ENCODE measurements at regions not wholly inside any gene's neighbourhood (a gene's known extent, or its start where the extent isn't known, plus 50 kb on each side); places are given as distances from the start of the nearest gene placed in this dataset.

DNA sequence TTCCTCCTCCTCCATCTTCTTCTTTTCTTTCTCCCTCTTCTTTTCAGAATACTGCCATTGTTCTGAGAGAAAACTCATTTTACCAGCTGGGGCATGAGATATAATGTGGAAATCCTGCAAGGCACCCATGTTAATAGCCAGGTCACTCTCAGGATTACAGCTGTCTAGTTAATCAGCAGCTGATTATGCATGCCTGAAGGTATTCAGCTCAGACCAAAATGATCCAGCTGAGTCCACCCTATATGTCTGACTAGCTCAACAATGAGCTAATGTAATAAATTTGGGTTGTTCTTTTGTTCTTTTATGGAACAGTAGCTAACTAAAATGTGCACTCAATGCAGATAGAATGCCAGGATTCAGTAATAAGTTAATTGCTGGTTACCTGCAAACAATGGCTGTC, 441.4 kb downstream of the KDM5D start:
- Histone ChIP-seq H3K36me3 (ENCODE audit: control insufficient read depth, insufficient read depth, low read length) (no peaks in the 10 kb centered on the region), H3K9me3 (ENCODE audit: control insufficient read depth, low read length) (no peaks in the 10 kb centered on the region), H3K27me3 (ENCODE audit: control insufficient read depth, insufficient read depth, low read length, poor library complexity, severe bottlenecking) (no peaks in the 10 kb centered on the region), H3K4me1 (ENCODE audit: control insufficient read depth, insufficient read depth, low read length) (no peaks in the 10 kb centered on the region), H3K4me3 (ENCODE audit: insufficient read depth, low read depth, low read length) (no peak overlapping the region), H3K27ac (ENCODE audit: insufficient read depth, low read depth, low read length, poor library complexity, severe bottlenecking) (no peak overlapping the region)

DNA sequence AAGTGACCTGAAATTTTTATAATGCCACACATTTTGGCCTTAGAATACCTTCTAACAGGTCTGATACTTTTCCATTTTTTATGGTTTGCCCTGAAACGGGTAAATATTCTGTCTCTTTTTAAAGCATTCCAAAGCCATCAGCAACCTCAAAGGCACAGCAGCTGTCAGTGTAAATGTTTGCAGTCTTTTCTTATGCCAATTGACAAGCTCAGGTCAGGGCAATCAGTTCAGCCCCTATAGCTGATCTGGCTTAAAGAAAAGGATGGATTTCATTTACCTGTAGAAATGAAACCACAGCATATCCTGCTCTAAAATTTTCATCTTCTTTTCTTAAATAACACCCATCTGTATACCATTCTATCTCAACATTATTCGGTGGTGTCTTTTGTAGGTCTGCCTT, 453.6 kb downstream of the KDM5D start:
- H3K4me1 ChIP-seq (ENCODE audit: control insufficient read depth, insufficient read depth, low read length), result no peaks in the 10 kb centered on the region
- H3K27ac ChIP-seq (ENCODE audit: insufficient read depth, low read depth, low read length, poor library complexity, severe bottlenecking), result no peak overlapping the region
- H3K4me3 ChIP-seq (ENCODE audit: insufficient read depth, low read depth, low read length), result no peak overlapping the region
- H3K27me3 ChIP-seq (ENCODE audit: control insufficient read depth, insufficient read depth, low read length, poor library complexity, severe bottlenecking), result no peaks in the 10 kb centered on the region
- 10 to 11% methylated on average over 1 to 2 of the region's 2 CpGs for WGBS, 2 experiments
- no peaks in the 10 kb centered on the region for H3K9me3 ChIP-seq (ENCODE audit: control insufficient read depth, low read length)
- H3K36me3 ChIP-seq (ENCODE audit: control insufficient read depth, insufficient read depth, low read length), result no peaks in the 10 kb centered on the region

DNA sequence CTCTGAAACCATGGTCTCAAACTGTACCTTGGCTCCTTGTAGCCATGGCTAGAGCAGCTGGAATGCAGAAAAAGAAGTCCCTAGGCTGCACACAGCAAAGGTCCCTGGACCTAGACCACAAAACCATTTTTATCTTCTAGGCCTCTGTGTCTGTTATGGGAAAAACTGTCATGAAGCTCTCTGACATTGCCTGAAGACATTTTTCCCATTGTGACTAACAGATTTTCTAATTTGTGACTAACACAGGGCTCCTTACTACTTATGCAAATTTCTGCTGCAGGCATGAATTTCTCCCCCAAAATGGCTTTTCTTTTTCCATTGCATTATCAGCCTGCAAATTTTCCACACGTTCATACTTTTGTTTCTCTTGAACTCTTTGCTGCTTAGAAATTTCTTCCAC, 470.4 kb downstream of the KDM5D start:
- no peaks in the 10 kb centered on the region for H3K4me1 ChIP-seq (ENCODE audit: control insufficient read depth, insufficient read depth, low read length)
- no peaks in the 10 kb centered on the region for H3K9me3 ChIP-seq (ENCODE audit: control insufficient read depth, low read length)
- no peaks in the 10 kb centered on the region for H3K36me3 ChIP-seq (ENCODE audit: control insufficient read depth, insufficient read depth, low read length)
- 84 to 89% methylated on average over 1 of the region's 1 CpG for WGBS, 2 experiments
- H3K4me3 ChIP-seq (ENCODE audit: insufficient read depth, low read depth, low read length), result no peak overlapping the region
- H3K27ac ChIP-seq (ENCODE audit: insufficient read depth, low read depth, low read length, poor library complexity, severe bottlenecking), result no peak overlapping the region
- H3K27me3 ChIP-seq (ENCODE audit: control insufficient read depth, insufficient read depth, low read length, poor library complexity, severe bottlenecking), result no peaks in the 10 kb centered on the region

DNA sequence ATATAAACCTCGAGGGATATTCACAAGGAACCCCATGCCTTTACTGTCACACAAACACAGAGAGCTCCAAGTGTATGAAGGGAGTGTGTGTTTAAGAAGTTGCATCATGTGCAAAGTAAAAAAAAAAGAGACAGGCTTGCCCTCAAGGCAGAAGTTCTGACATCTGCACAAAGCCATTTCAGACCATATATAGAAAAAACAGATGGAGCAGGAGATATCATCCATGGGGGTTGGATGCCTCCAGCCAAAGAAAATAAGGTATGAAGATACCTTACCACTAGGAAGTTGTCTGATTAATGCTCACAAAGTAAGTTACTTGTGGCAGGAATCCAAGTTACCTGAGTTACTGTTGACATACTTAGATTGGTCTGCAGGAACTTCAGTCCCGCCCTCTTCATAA, 476.2 kb downstream of the KDM5D start:
- 86 to 100% methylated on average over 1 of the region's 2 CpGs for WGBS, 2 experiments

DNA sequence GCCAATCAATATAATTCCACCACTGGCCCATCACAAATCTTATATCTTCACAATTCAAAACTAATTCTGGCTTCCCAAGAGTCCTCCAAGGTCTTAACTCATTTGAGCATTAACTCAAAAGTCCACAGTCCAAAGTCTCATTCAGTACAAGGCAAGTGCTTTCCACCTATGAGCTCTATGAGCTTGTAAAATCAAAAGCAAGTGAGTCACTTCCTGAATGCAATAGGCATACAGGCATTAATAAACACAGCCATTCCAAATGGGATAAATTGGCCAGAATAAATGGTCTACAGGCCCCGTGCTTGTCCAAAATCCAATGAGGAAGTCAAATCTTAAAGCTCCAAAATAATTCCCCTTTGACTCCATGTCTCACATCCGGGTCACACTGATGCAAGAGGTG, 479.1 kb downstream of the KDM5D start:
- Histone ChIP-seq H3K36me3 (ENCODE audit: control insufficient read depth, insufficient read depth, low read length) (no peaks in the 10 kb centered on the region), H3K4me1 (ENCODE audit: control insufficient read depth, insufficient read depth, low read length) (no peaks in the 10 kb centered on the region), H3K9me3 (ENCODE audit: control insufficient read depth, low read length) (no peaks in the 10 kb centered on the region), H3K27ac (ENCODE audit: insufficient read depth, low read depth, low read length, poor library complexity, severe bottlenecking) (no peak overlapping the region), H3K4me3 (ENCODE audit: insufficient read depth, low read depth, low read length) (no peak overlapping the region), H3K27me3 (ENCODE audit: control insufficient read depth, insufficient read depth, low read length, poor library complexity, severe bottlenecking) (no peaks in the 10 kb centered on the region)
- 80 to 96% methylated on average over 2 of the region's 2 CpGs for WGBS, 2 experiments

More for the DNA sequence above, 476.2 kb downstream of the KDM5D start:
- Histone ChIP-seq H3K36me3 (ENCODE audit: control insufficient read depth, insufficient read depth, low read length) (no peaks in the 10 kb centered on the region), H3K4me3 (ENCODE audit: insufficient read depth, low read depth, low read length) (no peak overlapping the region), H3K27me3 (ENCODE audit: control insufficient read depth, insufficient read depth, low read length, poor library complexity, severe bottlenecking) (no peaks in the 10 kb centered on the region), H3K9me3 (ENCODE audit: control insufficient read depth, low read length) (no peaks in the 10 kb centered on the region), H3K27ac (ENCODE audit: insufficient read depth, low read depth, low read length, poor library complexity, severe bottlenecking) (no peak overlapping the region), H3K4me1 (ENCODE audit: control insufficient read depth, insufficient read depth, low read length) (no peaks in the 10 kb centered on the region)

- H3K4me3 ChIP-seq (ENCODE audit: insufficient read depth, low read depth, low read length), result no peak overlapping the region
- no peaks in the 10 kb centered on the region for H3K9me3 ChIP-seq (ENCODE audit: control insufficient read depth, low read length)
- H3K27me3 ChIP-seq (ENCODE audit: control insufficient read depth, insufficient read depth, low read length, poor library complexity, severe bottlenecking), result no peaks in the 10 kb centered on the region
- no peak overlapping the region for H3K27ac ChIP-seq (ENCODE audit: insufficient read depth, low read depth, low read length, poor library complexity, severe bottlenecking)
- 85 to 93% methylated on average over 2 of the region's 2 CpGs for WGBS, 2 experiments
- H3K36me3 ChIP-seq (ENCODE audit: control insufficient read depth, insufficient read depth, low read length), result no peaks in the 10 kb centered on the region
- H3K4me1 ChIP-seq (ENCODE audit: control insufficient read depth, insufficient read depth, low read length), result no peaks in the 10 kb centered on the region
Observed at GRCh38 chrY:19262310-19262709, 482.2 kb downstream of the KDM5D start.

DNA sequence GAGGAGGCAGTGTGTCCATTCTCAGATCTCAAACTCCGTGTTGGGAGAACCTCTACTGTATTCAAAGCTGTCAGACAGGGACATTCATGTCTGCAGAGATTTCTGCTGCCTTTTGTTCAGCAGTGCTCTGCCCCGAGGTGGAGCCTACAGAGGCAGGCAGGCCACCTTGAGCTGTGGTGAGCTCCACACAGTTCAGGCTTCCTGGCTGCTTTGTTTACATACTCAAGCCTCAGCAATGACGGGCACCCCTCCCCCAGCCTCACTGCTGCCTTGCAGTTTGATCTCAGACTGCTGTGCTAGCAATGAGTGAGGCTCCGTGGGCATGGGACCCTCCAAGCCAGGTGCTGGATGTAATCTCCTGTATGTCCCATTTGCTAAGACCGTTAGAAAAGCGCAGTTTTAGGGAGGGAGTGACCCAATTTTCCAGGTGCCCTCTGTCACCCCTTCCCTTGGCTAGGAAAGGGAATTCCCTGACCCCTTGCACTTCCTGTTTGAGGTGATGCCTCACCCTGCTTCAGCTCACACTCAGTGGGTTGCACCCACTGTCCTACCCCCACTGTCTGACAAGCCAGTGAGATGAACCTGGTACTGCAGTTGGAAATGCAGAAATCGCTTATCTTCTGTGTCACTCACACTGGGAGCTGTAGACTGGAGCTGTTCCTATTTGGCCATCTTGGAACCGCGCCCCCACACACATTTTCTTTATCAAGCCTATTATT, 458.9 kb upstream of the HSFY2 start:
- H3K4me1 ChIP-seq (ENCODE audit: control insufficient read depth, insufficient read depth, low read length), result no peaks in the 10 kb centered on the region
- 62 to 66% methylated on average over 9 of the region's 9 CpGs for WGBS, 2 experiments
- no peaks in the 10 kb centered on the region for H3K27me3 ChIP-seq (ENCODE audit: control insufficient read depth, insufficient read depth, low read length, poor library complexity, severe bottlenecking)
- H3K36me3 ChIP-seq (ENCODE audit: control insufficient read depth, insufficient read depth, low read length), result no peaks in the 10 kb centered on the region
- H3K9me3 ChIP-seq (ENCODE audit: control insufficient read depth, low read length), result no peaks in the 10 kb centered on the region
- no peak overlapping the region for H3K27ac ChIP-seq (ENCODE audit: insufficient read depth, low read depth, low read length, poor library complexity, severe bottlenecking)
- H3K4me3 ChIP-seq (ENCODE audit: insufficient read depth, low read depth, low read length), result no peak overlapping the region

GRCh38 chrY:19220784-19221183, 447.2 kb upstream of the HSFY2 start:
- H3K27ac ChIP-seq (ENCODE audit: insufficient read depth, low read depth, low read length, poor library complexity, severe bottlenecking), result no peak overlapping the region
- no peaks in the 10 kb centered on the region for H3K27me3 ChIP-seq (ENCODE audit: control insufficient read depth, insufficient read depth, low read length, poor library complexity, severe bottlenecking)
- 80 to 86% methylated on average over 1 of the region's 1 CpG for WGBS, 2 experiments
- H3K9me3 ChIP-seq (ENCODE audit: control insufficient read depth, low read length), result no peaks in the 10 kb centered on the region
- H3K4me1 ChIP-seq (ENCODE audit: control insufficient read depth, insufficient read depth, low read length), result no peaks in the 10 kb centered on the region
- no peak overlapping the region for H3K4me3 ChIP-seq (ENCODE audit: insufficient read depth, low read depth, low read length)
- H3K36me3 ChIP-seq (ENCODE audit: control insufficient read depth, insufficient read depth, low read length), result no peaks in the 10 kb centered on the region

- WGBS, 2 experiments, result 94 to 100% methylated on average over 1 of the region's 2 CpGs
- H3K27me3 ChIP-seq (ENCODE audit: control insufficient read depth, insufficient read depth, low read length, poor library complexity, severe bottlenecking), result no peaks in the 10 kb centered on the region
- no peaks in the 10 kb centered on the region for H3K9me3 ChIP-seq (ENCODE audit: control insufficient read depth, low read length)
- no peaks in the 10 kb centered on the region for H3K4me1 ChIP-seq (ENCODE audit: control insufficient read depth, insufficient read depth, low read length)
- no peaks in the 10 kb centered on the region for H3K36me3 ChIP-seq (ENCODE audit: control insufficient read depth, insufficient read depth, low read length)
- no peak overlapping the region for H3K4me3 ChIP-seq (ENCODE audit: insufficient read depth, low read depth, low read length)
- no peak overlapping the region for H3K27ac ChIP-seq (ENCODE audit: insufficient read depth, low read depth, low read length, poor library complexity, severe bottlenecking)
Observed at GRCh38 chrY:19208915-19209314, 435.4 kb upstream of the HSFY2 start.

- H3K27me3 ChIP-seq (ENCODE audit: control insufficient read depth, insufficient read depth, low read length, poor library complexity, severe bottlenecking), result no peaks in the 10 kb centered on the region
- WGBS, 2 experiments, result 93 to 100% methylated on average over 1 of the region's 1 CpG
- H3K9me3 ChIP-seq (ENCODE audit: control insufficient read depth, low read length), result no peaks in the 10 kb centered on the region
- H3K27ac ChIP-seq (ENCODE audit: insufficient read depth, low read depth, low read length, poor library complexity, severe bottlenecking), result no peak overlapping the region
- H3K36me3 ChIP-seq (ENCODE audit: control insufficient read depth, insufficient read depth, low read length), result no peaks in the 10 kb centered on the region
- H3K4me3 ChIP-seq (ENCODE audit: insufficient read depth, low read depth, low read length), result no peak overlapping the region
- no peaks in the 10 kb centered on the region for H3K4me1 ChIP-seq (ENCODE audit: control insufficient read depth, insufficient read depth, low read length)
Observed at GRCh38 chrY:19207048-19207447, 433.5 kb upstream of the HSFY2 start.

- Histone ChIP-seq H3K4me3 (ENCODE audit: insufficient read depth, low read depth, low read length) (no peak overlapping the region), H3K27me3 (ENCODE audit: control insufficient read depth, insufficient read depth, low read length, poor library complexity, severe bottlenecking) (no peaks in the 10 kb centered on the region), H3K27ac (ENCODE audit: insufficient read depth, low read depth, low read length, poor library complexity, severe bottlenecking) (no peak overlapping the region), H3K36me3 (ENCODE audit: control insufficient read depth, insufficient read depth, low read length) (no peaks in the 10 kb centered on the region), H3K9me3 (ENCODE audit: control insufficient read depth, low read length) (no peaks in the 10 kb centered on the region), H3K4me1 (ENCODE audit: control insufficient read depth, insufficient read depth, low read length) (no peaks in the 10 kb centered on the region)
- WGBS, 2 experiments, result 84 to 88% methylated on average over 2 of the region's 3 CpGs
Observed at GRCh38 chrY:19180824-19181223, 407.3 kb upstream of the HSFY2 start.
